ENCODE measurements at regions not wholly inside any gene's neighbourhood (a gene's known extent, or its start where the extent isn't known, plus 50 kb on each side); places are given as distances from the start of the nearest gene placed in this dataset.

- no peak for DNase-seq (ENCODE audit: extremely low read depth, low read depth)
- TF ChIP-seq, protein P1, sequence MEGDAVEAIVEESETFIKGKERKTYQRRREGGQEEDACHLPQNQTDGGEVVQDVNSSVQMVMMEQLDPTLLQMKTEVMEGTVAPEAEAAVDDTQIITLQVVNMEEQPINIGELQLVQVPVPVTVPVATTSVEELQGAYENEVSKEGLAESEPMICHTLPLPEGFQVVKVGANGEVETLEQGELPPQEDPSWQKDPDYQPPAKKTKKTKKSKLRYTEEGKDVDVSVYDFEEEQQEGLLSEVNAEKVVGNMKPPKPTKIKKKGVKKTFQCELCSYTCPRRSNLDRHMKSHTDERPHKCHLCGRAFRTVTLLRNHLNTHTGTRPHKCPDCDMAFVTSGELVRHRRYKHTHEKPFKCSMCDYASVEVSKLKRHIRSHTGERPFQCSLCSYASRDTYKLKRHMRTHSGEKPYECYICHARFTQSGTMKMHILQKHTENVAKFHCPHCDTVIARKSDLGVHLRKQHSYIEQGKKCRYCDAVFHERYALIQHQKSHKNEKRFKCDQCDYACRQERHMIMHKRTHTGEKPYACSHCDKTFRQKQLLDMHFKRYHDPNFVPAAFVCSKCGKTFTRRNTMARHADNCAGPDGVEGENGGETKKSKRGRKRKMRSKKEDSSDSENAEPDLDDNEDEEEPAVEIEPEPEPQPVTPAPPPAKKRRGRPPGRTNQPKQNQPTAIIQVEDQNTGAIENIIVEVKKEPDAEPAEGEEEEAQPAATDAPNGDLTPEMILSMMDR (IDR thresholded peaks at IDR 0.05; ENCODE audit: low read depth, low read length): no peak
Measured at GRCh38 chr12:28110329-28110728, 79.9 kb upstream of the CCDC91 start.

DNA sequence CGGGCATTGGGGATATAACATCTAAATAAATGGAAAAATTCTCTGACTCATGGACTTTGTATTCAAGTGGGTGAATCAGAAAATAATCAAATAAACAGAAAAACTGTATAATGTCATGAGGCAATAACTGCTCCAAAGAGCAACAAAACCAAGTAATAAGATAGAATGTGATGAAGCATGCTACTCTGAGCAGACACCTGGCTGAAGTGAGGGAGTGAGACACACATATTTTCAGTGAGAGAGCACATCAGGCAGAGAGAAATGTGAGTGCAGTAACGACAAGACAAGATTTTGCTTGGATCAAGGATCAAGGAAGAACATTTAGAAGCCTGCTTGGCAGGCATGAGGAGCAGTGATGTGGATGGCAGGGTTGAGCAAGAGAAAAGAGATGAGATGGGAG, 75.8 kb upstream of the CCDC91 start:
- no peak for DNase-seq (ENCODE audit: extremely low read depth, low read depth)

GRCh38 chr12:28121433-28121832, 68.8 kb upstream of the CCDC91 start:
- TF ChIP-seq, protein P1 (IDR thresholded peaks at IDR 0.05; ENCODE audit: low read depth, low read length): no peak
- DNase-seq (ENCODE audit: extremely low read depth, low read depth): no peak

More for the DNA sequence above, 75.8 kb upstream of the CCDC91 start:
- TF ChIP-seq, protein P1 (IDR thresholded peaks at IDR 0.05; ENCODE audit: low read depth, low read length): no peak

DNA sequence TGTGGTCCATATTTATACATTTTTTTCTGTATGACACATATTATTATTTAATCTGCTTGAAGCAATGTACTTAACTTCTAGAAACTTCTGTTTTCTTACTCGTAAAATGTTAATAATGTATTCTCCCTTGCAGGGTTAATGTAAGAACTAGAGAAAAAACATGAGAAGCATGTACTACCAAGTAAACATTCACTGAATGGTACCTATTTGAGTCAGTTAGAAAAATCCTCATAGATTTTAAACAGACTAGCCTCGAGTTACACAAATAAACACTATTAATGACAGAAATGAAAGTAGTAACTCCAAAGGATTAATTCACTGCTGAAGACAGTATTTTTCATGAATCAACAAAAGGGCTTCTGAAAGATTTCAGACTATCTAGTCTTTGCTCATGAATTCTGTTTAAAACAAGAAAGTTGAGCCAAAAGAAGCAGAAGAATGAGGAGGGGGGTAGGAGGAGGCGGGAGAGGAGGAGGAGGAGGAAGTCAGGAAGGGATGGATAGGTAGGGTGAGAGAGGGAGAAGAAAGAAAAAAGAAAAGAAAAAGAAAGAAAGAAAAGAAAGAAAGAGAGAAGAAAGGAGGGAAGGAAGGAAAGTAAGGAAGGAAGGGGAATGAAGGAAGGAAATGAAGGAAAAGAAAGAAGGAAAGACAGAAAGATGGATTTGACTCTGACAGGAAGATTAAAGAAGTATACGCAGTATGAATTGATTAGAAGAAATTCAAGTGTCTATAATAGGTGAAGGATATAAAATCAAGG, 68.2 kb upstream of the CCDC91 start:
- DNase-seq (ENCODE audit: extremely low read depth, low read depth): no peak
- TF ChIP-seq, protein P1 (IDR thresholded peaks at IDR 0.05; ENCODE audit: low read depth, low read length): no peak

- TF ChIP-seq, protein P1 (IDR thresholded peaks at IDR 0.05; ENCODE audit: low read depth, low read length): no peak
- DNase-seq (ENCODE audit: extremely low read depth, low read depth): no peak
Measured at GRCh38 chr12:28122756-28123155, 67.5 kb upstream of the CCDC91 start.

DNA sequence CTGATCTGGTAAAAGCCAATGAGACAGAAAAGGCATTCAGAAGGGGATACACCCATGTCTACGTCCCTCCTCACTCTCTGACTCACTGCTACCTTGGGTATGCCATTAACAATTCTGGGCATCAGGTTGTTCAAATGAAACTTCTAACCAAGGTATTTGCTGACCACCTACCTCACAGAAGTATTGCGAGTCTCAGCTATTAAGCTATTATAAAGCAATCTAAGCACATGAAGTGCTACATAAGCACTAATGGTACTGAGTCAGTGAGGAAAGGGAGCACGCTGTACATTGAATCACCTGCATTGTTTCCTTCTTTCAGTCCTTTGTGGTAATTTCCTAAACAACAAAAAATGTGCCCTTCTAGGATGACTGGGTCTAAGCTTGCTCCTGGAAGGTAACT, 62.8 kb upstream of the CCDC91 start:
- TF ChIP-seq, protein P1 (IDR thresholded peaks at IDR 0.05; ENCODE audit: low read depth, low read length): no peak
- DNase-seq (ENCODE audit: extremely low read depth, low read depth): no peak

DNA sequence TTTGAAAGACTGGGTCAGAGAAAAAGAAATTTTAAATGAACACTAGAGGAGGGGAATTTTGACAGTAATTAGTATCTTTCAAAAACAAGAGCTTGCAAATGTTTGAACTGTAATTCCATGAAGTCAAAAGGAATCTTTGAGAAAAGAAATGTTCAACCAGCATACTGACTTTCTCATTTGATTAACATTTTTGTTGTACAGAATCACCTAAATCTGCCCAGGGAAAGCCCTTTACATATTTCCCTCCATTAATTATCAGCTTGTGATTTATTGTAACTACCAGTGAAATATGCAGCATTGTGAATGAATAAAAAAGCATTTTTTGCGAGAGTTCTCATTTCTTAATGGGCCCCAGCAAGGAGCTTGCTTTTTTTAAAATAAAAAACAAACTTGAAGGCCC, 61.2 kb upstream of the CCDC91 start:
- TF ChIP-seq, protein P1 (IDR thresholded peaks at IDR 0.05; ENCODE audit: low read depth, low read length): no peak
- no peak for DNase-seq (ENCODE audit: extremely low read depth, low read depth)

Data from AG09319 (cell line).